ENCODE measurements at regions not wholly inside any gene's neighbourhood (a gene's known extent, or its start where the extent isn't known, plus 50 kb on each side); places are given as distances from the start of the nearest gene placed in this dataset.

DNA sequence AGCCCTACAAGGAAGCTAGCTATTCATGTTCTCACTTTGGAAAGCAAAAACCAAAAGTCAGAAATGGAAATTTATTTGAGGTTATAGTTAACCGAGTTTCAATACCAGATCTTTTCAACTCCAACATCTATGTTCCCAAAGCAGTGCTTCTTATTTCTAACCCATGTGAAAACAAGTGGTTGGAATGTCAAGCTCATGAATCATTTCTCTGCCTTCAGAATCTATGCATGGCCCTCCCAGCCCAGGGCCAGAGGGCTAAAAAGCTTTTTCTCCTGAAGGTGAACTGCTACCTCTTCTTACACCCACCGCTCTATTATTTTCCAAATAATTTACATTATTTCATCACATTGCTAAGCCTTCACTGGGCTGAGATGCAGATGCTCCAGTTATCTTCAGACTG is 158.4 kb downstream of the SP3 start (continued):
- TF ChIP-seq GABPA (IDR thresholded peaks at IDR 0.05; ENCODE audit: low read depth, low read length) (no peak), GABPA (CRISPR knock-in tag; IDR thresholded peaks at IDR 0.05; ENCODE audit: low read depth) (no peak), JUNB (CRISPR knock-in tag; IDR thresholded peaks at IDR 0.05; ENCODE audit: borderline replicate concordance) (no peak), MIXL1 (CRISPR knock-in tag; IDR thresholded peaks at IDR 0.05) (no peak), TEAD3 (CRISPR knock-in tag; optimal IDR thresholded peaks at IDR 0.05; ENCODE audit: borderline replicate concordance) (no peak), ZSCAN30 (CRISPR knock-in tag; IDR thresholded peaks at IDR 0.05) (no peak), SNAI1 (CRISPR knock-in tag; IDR thresholded peaks at IDR 0.05; ENCODE audit: borderline replicate concordance) (no peak), ZSCAN21 (CRISPR knock-in tag; IDR thresholded peaks at IDR 0.05; ENCODE audit: borderline replicate concordance) (no peak), ZNF451 (CRISPR knock-in tag; IDR thresholded peaks at IDR 0.05) (no peak)

DNA sequence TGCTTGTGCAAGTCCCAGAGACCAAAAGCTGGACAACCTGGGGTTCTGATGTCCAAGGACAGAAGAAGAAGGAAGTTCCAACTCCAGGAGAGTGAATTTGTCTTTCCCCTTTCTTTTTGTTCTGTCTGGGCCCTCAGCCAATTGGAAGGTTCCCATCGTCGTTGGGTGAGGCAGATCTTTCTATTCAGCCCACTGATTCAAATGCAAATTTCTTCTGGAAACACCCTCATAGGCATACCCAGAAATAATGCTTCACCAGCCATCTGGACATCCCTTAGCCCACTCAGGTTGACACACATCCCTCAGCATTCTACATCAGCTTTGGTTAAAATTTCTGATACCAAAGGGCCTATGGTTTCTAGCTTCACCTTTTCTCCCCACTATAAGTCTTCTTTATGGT is 156.5 kb downstream of the SP3 start:
- 3% methylated on average over 2 of the region's 2 CpGs for WGBS (ENCODE audit: low lambda C conversion rate)
- Histone ChIP-seq H3K79me2 (ENCODE audit: insufficient read depth, low read length) (no peaks in the 10 kb centered on the region), H3K4me3 (replicated peaks in 1 of 3; ENCODE audit: insufficient read depth in 1 of 3, low read depth in 2 of 3, low read length in 3 of 3) (no peak overlapping the region), H3K27me3 (ENCODE audit: control insufficient read depth in 1 of 2, insufficient read depth in 2 of 2, low read length in 2 of 2) (peaks cover 0 to 16% of the 10 kb centered on the region in 2 experiments; a peak in 4 of 5 replicates), H2AFZ (ENCODE audit: low read length) (no peak overlapping the region), H3K4me1 (ENCODE audit: insufficient read depth, low read length) (no peaks in the 10 kb centered on the region), H3K27ac (ENCODE audit: extremely low read length, insufficient read depth, low read length) (no peak overlapping the region), H3K9me3 (ENCODE audit: low read length) (no peaks in the 10 kb centered on the region), H3K9ac (ENCODE audit: insufficient read depth, low read depth, low read length) (no peak overlapping the region), H4K20me1 (ENCODE audit: insufficient read depth, low read length) (no peaks in the 10 kb centered on the region), H3K36me3 (replicated peaks in 1 of 2; ENCODE audit: control insufficient read depth in 1 of 2, insufficient read depth in 2 of 2, low read length in 2 of 2) (no peaks in the 10 kb centered on the region), H3K4me2 (ENCODE audit: low read depth, low read length) (no peak overlapping the region)
- FAIRE-seq (no peak), DNase-seq (ENCODE audit: low spot score) (no peak), ATAC-seq (no peak)
- ChIA-PET CTCF (ENCODE audit: low intra/inter-chr PET ratio, low total read pairs) (no interaction called here), POLR2A (no interaction called here)
- no TSS peak for BruUV-seq (replicated peaks)
- TF ChIP-seq, protein P1, sequence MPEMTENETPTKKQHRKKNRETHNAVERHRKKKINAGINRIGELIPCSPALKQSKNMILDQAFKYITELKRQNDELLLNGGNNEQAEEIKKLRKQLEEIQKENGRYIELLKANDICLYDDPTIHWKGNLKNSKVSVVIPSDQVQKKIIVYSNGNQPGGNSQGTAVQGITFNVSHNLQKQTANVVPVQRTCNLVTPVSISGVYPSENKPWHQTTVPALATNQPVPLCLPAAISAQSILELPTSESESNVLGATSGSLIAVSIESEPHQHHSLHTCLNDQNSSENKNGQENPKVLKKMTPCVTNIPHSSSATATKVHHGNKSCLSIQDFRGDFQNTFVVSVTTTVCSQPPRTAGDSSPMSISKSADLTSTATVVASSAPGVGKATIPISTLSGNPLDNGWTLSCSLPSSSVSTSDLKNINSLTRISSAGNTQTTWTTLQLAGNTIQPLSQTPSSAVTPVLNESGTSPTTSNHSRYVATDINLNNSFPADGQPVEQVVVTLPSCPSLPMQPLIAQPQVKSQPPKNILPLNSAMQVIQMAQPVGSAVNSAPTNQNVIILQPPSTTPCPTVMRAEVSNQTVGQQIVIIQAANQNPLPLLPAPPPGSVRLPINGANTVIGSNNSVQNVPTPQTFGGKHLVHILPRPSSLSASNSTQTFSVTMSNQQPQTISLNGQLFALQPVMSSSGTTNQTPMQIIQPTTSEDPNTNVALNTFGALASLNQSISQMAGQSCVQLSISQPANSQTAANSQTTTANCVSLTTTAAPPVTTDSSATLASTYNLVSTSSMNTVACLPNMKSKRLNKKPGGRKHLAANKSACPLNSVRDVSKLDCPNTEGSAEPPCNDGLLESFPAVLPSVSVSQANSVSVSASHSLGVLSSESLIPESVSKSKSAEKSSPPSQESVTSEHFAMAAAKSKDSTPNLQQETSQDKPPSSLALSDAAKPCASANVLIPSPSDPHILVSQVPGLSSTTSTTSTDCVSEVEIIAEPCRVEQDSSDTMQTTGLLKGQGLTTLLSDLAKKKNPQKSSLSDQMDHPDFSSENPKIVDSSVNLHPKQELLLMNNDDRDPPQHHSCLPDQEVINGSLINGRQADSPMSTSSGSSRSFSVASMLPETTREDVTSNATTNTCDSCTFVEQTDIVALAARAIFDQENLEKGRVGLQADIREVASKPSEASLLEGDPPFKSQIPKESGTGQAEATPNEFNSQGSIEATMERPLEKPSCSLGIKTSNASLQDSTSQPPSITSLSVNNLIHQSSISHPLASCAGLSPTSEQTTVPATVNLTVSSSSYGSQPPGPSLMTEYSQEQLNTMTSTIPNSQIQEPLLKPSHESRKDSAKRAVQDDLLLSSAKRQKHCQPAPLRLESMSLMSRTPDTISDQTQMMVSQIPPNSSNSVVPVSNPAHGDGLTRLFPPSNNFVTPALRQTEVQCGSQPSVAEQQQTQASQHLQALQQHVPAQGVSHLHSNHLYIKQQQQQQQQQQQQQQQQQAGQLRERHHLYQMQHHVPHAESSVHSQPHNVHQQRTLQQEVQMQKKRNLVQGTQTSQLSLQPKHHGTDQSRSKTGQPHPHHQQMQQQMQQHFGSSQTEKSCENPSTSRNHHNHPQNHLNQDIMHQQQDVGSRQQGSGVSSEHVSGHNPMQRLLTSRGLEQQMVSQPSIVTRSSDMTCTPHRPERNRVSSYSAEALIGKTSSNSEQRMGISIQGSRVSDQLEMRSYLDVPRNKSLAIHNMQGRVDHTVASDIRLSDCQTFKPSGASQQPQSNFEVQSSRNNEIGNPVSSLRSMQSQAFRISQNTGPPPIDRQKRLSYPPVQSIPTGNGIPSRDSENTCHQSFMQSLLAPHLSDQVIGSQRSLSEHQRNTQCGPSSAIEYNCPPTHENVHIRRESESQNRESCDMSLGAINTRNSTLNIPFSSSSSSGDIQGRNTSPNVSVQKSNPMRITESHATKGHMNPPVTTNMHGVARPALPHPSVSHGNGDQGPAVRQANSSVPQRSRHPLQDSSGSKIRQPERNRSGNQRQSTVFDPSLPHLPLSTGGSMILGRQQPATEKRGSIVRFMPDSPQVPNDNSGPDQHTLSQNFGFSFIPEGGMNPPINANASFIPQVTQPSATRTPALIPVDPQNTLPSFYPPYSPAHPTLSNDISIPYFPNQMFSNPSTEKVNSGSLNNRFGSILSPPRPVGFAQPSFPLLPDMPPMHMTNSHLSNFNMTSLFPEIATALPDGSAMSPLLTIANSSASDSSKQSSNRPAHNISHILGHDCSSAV (CRISPR knock-in tag; IDR thresholded peaks at IDR 0.05; ENCODE audit: borderline replicate concordance): no peak
- TF ChIP-seq ZNF564 (CRISPR knock-in tag; IDR thresholded peaks at IDR 0.05): peak; percentile 19; the same call in 1 of the 2 replicates
- in situ Hi-C loops (cut with HindIII; ENCODE audit: extremely low pct_ligation_motif_present, low pct_unique_long_range_greater_than_20kb): no loop called here
- intact Hi-C loops (cut with micrococcal nuclease; ENCODE audit: unreplicated experiment): no loop called here

All from HepG2 (cell line).